BLaER1 (cell line): ENCODE measurements at regions not wholly inside any gene's neighbourhood (a gene's known extent, or its start where the extent isn't known, plus 50 kb on each side); places are given as distances from the start of the nearest gene placed in this dataset.

Experiments
- H3K27ac ChIP-seq: shearing (Covaris generic); formaldehyde crosslinking; 2 replicates; pipeline ENCODE4 v1.8.1; 2022
- H3K27me3 ChIP-seq: shearing (Covaris generic); formaldehyde crosslinking; 2 replicates; pipeline ENCODE4 v1.8.1; 2022
- H3K36me3 ChIP-seq: shearing (Covaris generic); formaldehyde crosslinking; 2 replicates; pipeline ENCODE4 v1.8.1; 2022
- H3K4me1 ChIP-seq: shearing (Covaris generic); formaldehyde crosslinking; 2 replicates; pipeline ENCODE4 v1.8.1; 2022
- H3K4me2 ChIP-seq: shearing (Covaris generic); formaldehyde crosslinking; 2 replicates; pipeline ENCODE4 v1.8.1; 2022
- H3K4me3 ChIP-seq: shearing (Covaris generic); formaldehyde crosslinking; 2 replicates; pipeline ENCODE4 v1.8.1; 2022
- H3K9ac ChIP-seq: shearing (Covaris generic); formaldehyde crosslinking; 2 replicates; pipeline ENCODE4 v1.8.1; 2022
- H3K9me3 ChIP-seq: shearing (Covaris generic); formaldehyde crosslinking; 2 replicates; pipeline ENCODE4 v1.8.1; 2022
- H4K20me1 ChIP-seq: shearing (Covaris generic); formaldehyde crosslinking; 2 replicates; pipeline ENCODE4 v1.8.1; 2022
- Cebpa-rat ChIP-seq: shearing (Covaris generic); IDR thresholded peaks from 2 replicates; pipeline ENCODE4 v1.8.1; 2022

DNA sequence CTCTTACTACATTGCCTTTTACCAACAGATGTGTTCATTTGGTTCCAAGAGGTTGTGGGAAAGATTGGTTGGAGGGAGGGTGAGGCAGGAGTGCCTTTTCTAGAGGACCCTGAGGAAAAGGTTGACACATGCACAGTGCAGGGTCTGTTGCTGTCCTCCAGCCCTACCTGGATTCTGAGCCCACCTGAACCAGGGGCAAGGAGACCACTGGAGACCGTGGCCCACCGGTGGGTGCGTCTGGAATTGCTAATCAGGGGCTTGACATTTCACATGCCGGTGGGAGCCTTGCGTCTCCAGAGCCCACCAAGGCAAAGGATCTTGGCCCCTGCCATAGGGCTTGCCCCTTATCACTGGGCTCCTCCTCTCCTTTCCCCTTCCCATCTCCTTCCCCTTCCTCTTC, 80.4 kb upstream of the ZBED5 start:
- Histone ChIP-seq H4K20me1 (no peaks in the 10 kb centered on the region), H3K27ac (no peak overlapping the region), H3K4me1 (peaks cover 8% of the 10 kb centered on the region), H3K27me3 (peaks cover 3% of the 10 kb centered on the region), H3K4me2 (no peak overlapping the region), H3K9me3 (no peaks in the 10 kb centered on the region), H3K4me3 (no peak overlapping the region), H3K9ac (no peak overlapping the region), H3K36me3 (no peaks in the 10 kb centered on the region)
- no peak for TF ChIP-seq Cebpa-rat

DNA sequence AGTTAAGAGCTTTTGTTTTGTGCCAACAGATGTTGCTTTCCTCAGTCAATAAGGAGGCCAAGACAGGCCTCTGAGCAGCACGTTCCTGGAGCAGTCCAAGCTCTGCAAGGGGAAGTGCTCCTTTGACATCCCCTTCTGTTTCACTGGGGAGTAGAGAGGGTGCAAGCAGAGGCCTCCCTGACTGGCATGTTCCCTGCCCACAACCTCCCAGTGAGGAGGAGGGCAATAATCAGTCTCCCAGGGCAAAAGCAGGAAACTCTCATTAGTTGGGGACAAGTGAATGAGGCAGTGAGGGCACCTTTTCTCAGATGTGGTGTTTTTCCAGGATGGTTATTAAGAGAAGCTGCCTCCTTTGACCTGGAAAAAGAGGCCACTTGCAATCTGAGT, 79.5 kb upstream of the ZBED5 start:
- Histone ChIP-seq H3K9me3 (no peaks in the 10 kb centered on the region), H3K4me3 (no peak overlapping the region), H3K4me1 (peaks cover 8% of the 10 kb centered on the region), H3K4me2 (no peak overlapping the region), H3K9ac (no peak overlapping the region), H3K27ac (no peak overlapping the region), H4K20me1 (no peaks in the 10 kb centered on the region), H3K27me3 (peaks cover 12% of the 10 kb centered on the region), H3K36me3 (no peaks in the 10 kb centered on the region)
- TF ChIP-seq Cebpa-rat, result no peak

DNA sequence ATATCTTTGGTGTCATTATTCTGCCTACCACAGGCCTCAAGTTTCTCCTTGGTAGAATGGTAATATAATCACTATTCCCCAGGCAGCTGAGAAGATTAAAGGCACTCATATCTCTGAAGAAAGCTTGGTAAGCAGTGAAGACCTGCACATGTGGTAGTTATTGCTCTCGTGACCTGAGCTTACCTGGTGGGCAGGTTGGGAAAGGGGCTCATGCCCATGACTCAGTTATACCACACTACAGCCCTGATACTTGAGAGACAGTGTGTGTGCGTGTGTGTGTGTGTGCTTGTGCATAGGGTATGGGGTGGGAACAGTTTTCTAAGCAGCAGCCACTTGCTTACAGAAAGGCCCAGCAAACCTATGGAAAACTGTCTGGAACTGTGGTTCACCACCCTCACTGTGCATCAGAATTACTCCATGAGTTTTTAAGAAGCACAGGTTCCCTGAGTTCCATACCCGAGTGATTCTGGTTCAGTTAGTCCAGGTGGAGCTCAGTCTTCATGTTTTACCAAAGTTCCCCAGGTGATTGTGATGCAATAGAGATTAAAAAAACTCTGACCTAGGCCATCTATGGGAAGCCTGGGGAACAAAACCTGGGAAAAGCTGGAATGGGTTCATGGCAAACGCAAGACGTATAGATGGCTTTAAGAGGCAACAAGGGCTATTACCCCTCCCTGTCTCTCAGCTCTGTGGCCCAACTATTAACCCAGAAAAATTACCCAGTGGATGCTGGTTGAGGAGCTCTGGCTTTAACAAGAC, 79.0 kb upstream of the ZBED5 start:
- H3K4me3 ChIP-seq, result no peak overlapping the region
- H3K27me3 ChIP-seq, result peaks cover 17% of the 10 kb centered on the region
- H3K4me1 ChIP-seq, result peaks cover 8% of the 10 kb centered on the region
- H3K4me2 ChIP-seq, result no peak overlapping the region
- no peak overlapping the region for H3K9ac ChIP-seq
- H3K36me3 ChIP-seq, result no peaks in the 10 kb centered on the region
- no peak for TF ChIP-seq Cebpa-rat
- no peaks in the 10 kb centered on the region for H4K20me1 ChIP-seq
- H3K9me3 ChIP-seq, result no peaks in the 10 kb centered on the region
- no peak overlapping the region for H3K27ac ChIP-seq

DNA sequence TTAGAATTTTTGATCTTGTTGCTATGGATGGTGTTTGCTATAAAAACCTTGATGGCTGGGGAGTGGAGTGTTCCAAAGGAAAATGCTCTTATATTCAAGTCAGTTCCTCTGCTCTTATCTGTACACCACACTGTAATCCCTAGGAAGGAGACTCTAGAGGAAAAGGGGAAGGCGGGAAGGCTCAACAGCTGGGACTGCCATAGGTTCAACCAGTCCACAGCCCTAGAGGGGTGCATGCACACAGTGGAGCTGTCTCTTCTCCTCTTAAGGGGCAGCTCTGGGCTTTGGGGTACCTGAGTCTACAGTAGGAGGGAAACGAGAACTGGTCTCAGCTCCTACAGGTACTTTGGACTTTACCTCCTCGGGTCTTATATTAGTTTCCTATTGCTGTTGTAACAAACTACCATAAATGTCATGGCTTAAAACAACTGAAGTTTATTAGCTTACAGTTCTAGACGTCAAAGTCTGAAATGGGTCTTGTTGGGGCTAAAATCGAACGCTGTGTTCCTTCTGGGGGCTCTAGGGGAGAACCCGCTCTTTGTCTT, 77.2 kb upstream of the ZBED5 start:
- Histone ChIP-seq H3K4me1 (peaks cover 19% of the 10 kb centered on the region), H4K20me1 (peaks cover 9% of the 10 kb centered on the region; the same call in 1 of the 2 replicates), H3K27ac (no peak overlapping the region), H3K36me3 (no peaks in the 10 kb centered on the region), H3K4me3 (no peak overlapping the region), H3K9me3 (no peaks in the 10 kb centered on the region), H3K27me3 (peaks cover 34% of the 10 kb centered on the region), H3K4me2 (no peak overlapping the region), H3K9ac (no peak overlapping the region)
- TF ChIP-seq Cebpa-rat, result no peak

DNA sequence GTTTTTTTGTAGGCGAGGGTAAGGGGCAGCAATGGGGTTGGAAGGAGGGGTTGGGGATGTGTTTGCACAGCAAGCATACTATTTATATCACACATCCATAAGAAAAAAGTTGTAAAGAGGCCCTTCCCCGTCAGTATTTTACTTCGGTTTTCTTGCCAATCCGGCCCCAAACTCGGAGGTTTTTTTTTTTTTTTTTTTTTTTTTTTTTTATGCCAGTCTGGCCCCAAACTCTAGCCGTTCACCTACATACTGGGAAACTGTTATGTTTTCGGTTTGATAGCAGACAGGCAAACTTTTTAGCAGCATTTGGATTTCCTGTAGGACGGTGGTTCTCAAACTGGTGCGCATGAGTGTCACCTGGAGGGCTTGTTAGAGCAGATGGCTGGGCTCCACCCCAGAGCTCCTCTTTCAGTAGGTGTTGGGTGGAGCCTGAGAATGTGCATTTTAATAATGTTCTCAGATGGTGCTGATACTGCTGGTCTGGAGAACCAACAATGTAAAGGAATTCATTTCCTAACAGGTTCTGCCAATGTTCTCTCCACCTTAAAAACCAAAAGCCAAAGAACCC, 76.5 kb upstream of the ZBED5 start:
- TF ChIP-seq Cebpa-rat, result no peak
- Histone ChIP-seq H4K20me1 (peaks cover 9% of the 10 kb centered on the region; the same call in 1 of the 2 replicates), H3K27me3 (peaks cover 41% of the 10 kb centered on the region), H3K9ac (no peak overlapping the region), H3K4me1 (peaks cover 19% of the 10 kb centered on the region), H3K4me3 (peak overlapping the region; percentile 32; the same call in 1 of the 2 replicates), H3K4me2 (peak overlapping the region; percentile 73), H3K27ac (no peak overlapping the region), H3K36me3 (no peaks in the 10 kb centered on the region), H3K9me3 (no peaks in the 10 kb centered on the region)

DNA sequence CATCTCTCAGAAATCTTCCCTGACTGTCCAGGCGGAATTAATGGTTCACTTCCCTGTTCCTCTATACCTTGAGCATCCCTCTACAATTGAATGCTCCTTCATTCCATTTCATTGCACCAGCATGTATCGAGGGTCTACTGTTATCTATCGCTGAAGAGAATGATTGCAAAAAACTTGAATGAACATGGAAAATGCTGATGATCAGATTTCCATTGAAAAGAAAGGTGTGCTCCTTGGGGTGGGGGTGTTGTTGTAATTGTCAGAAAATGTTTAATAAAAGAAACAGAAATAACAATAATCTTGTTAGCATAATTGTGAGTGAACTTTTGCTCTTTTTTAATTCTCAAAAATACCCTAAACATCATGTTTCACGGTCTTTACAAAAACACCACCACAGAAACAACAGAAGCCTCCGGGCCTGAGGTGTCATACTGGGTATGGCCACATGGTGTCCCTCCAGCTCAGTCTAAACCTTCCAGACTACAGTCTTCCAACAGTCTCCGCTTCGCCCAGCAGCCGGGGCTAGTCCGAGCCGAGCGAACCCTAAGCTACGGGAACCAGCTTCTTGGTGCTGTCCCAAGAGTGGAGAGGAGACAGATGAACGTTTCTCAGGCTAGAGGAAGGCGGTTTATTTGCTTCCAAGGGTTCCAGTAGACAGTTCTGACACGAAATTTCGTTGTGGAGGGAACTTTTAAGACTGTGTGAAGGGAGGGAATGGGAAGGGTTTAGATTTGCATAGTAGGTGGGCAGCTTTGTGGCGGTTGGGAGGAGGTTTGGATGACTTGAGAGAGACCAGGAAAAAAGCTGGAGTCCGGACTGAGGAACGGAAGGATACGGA, 75.8 kb upstream of the ZBED5 start:
- no peak overlapping the region for H3K27ac ChIP-seq
- no peak overlapping the region for H3K9ac ChIP-seq
- no peaks in the 10 kb centered on the region for H3K9me3 ChIP-seq
- H3K4me1 ChIP-seq, result peaks cover 19% of the 10 kb centered on the region
- peaks cover 9% of the 10 kb centered on the region; the same call in 1 of the 2 replicates for H4K20me1 ChIP-seq
- H3K27me3 ChIP-seq, result peaks cover 48% of the 10 kb centered on the region
- peak overlapping the region; percentile 73 for H3K4me2 ChIP-seq
- peak overlapping the region; percentile 32; the same call in 1 of the 2 replicates for H3K4me3 ChIP-seq
- no peaks in the 10 kb centered on the region for H3K36me3 ChIP-seq
- TF ChIP-seq Cebpa-rat, result no peak

DNA sequence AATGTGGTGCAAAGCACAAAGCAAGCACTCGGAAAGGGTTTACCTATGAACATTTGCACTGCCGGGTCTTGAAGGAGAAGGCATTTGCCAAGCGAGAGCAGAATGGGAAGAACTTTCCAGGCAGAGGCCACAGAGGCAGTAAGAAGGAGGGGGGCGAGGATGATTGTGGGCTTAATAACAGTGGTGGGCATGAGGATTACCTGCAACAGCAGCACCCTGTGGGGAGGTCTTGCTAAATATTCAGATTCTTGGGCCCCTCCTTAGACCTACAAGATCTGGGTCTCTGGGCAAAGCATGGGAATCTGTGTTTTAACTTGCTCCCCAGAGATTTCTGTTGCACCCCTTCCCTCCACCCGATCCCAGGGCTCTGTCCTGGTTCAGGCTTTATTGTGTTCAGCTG, 75.1 kb upstream of the ZBED5 start:
- Histone ChIP-seq H3K9ac (no peak overlapping the region), H3K4me1 (peaks cover 19% of the 10 kb centered on the region), H3K9me3 (no peaks in the 10 kb centered on the region), H3K27ac (no peak overlapping the region), H3K4me2 (no peak overlapping the region), H3K4me3 (no peak overlapping the region), H3K27me3 (peaks cover 48% of the 10 kb centered on the region), H3K36me3 (no peaks in the 10 kb centered on the region), H4K20me1 (peaks cover 9% of the 10 kb centered on the region; the same call in 1 of the 2 replicates)
- no peak for TF ChIP-seq Cebpa-rat

DNA sequence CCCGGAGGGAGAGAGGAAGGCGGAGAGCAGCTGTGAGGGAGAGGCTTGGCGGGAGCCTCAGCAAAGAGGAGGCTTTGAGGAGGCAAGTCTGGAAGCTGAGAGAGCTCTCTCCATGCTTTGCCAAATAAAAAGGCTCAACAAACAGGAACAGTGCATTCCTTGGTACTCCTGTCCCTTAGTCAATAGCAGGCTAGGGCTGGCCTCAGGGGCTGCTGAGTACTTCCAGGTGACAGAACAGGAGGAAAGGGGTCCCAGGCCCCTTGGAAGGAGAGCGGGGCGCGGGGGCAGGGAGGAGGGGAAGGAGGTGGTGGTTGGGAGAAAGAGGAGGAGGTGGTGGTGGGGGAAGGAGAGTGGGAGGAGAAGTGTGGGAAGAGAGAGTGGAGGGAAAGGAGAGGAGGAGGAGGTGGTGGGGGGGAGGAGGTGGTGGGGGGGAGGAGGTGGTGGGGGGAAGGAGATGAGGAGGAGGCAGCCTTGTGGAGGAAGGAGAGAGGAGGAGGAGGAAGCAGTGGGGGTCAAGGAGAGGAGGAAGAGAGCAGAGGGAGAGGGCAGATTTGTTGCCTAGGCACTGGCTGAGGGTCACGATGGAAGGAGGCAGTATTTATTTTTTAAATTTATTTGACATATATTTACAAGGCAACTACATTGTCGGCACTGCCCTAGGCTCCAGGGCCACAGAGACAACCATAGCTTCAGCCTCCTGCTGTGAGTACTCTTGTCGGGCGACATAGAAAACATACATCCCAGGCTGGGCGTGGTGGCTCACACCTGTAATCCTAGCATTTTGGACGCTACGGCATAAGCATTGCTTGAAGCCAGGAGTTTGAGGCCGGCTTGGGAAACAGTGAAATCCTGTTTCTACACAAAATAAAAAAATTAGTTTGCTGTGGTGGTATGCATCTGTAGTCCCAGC, 74.2 kb upstream of the ZBED5 start:
- H3K9ac ChIP-seq, result no peak overlapping the region

More for the DNA sequence above, 74.2 kb upstream of the ZBED5 start:
- no peak for TF ChIP-seq Cebpa-rat
- Histone ChIP-seq H4K20me1 (peaks cover 9% of the 10 kb centered on the region; the same call in 1 of the 2 replicates), H3K27me3 (peaks cover 48% of the 10 kb centered on the region), H3K4me3 (peak overlapping the region; percentile 71), H3K4me2 (peak overlapping the region; percentile 100), H3K9me3 (no peaks in the 10 kb centered on the region), H3K27ac (no peak overlapping the region), H3K4me1 (peaks cover 19% of the 10 kb centered on the region), H3K36me3 (no peaks in the 10 kb centered on the region)
